GM12878 (cell line): ENCODE measurements at regions not wholly inside any gene's neighbourhood (a gene's known extent, or its start where the extent isn't known, plus 50 kb on each side); places are given as distances from the start of the nearest gene placed in this dataset.

Experiments
- ATAC-seq: fragments of 200-7000 bp; cut with Tn5 transposase; 3 replicates; pipeline ENCODE4 v1.9.1; 2020; ENCODE audit warnings: mild to moderate bottlenecking, moderate library complexity
- BruUV-seq: library from RNA; stranded (reverse); fragments of 400-500 nt; replicated peaks from 2 replicates; lab custom pipeline; 2021; lab: Mats Ljungman, UMichigan
- CTCF ChIA-PET: fragments of 300-600 bp; sonication (Branson Sonifier 250); formaldehyde crosslinking; extraction: SDS; loops from one replicate; lab custom pipeline; 2021; ENCODE audit warnings: inconsistent platforms; lab: Yijun Ruan, JAX
- POLR2A ChIA-PET: fragments of 350-600 bp; formaldehyde crosslinking; extraction: SDS; loops from one replicate; lab custom pipeline; 2021; ENCODE audit warnings: inconsistent platforms; lab: Charles Lee
- RAD21 ChIA-PET: fragments of 300-600 bp; sonication (Branson Sonifier 250); formaldehyde crosslinking; loops from one replicate; lab custom pipeline; 2023; ENCODE audit warnings: antibody characterized with exemption; ENCODE audit not compliant: unreplicated experiment; lab: Charles Lee
- SMC1A ChIA-PET: fragments of 300-600 bp; sonication (Branson Sonifier 250); formaldehyde crosslinking; loops from one replicate; lab custom pipeline; 2023; ENCODE audit not compliant: unreplicated experiment, uncharacterized antibody; lab: Charles Lee
- DNase-seq: peaks from one replicate; pipeline ENCODE4 v3.0.0-alpha.2; 2011; ENCODE audit warnings: low read depth, low spot score
- FAIRE-seq: peaks from 3 replicates; lab custom pipeline; 2011; peaks lifted over from hg19 to GRCh38; lab: Jason Lieb, UNC
- H2AFZ ChIP-seq: 2 replicates; pipeline ENCODE4 v1.6.0; 2011; ENCODE audit warnings: low read depth, low read length, control low read depth; ENCODE audit not compliant: control insufficient read depth
- H3K27ac ChIP-seq: 2 replicates; pipeline ENCODE4 v1.5.1; 2011; ENCODE audit warnings: control low read depth; ENCODE audit not compliant: control insufficient read depth, insufficient read depth
- H3K27me3 ChIP-seq, 2 experiments: replicated peaks in 1 of 2; 2 replicates each; pipeline versions ENCODE4 v1.6.0 to v1.6.1; 2011; ENCODE audit warnings: low read length in 1 of 2; ENCODE audit not compliant: control insufficient read depth in 2 of 2, insufficient read depth in 2 of 2
- H3K36me3 ChIP-seq, 2 experiments: 2 replicates each; pipeline ENCODE4 v1.5.1; 2011; ENCODE audit warnings: low read length in 1 of 2; ENCODE audit not compliant: control insufficient read depth in 2 of 2, insufficient read depth in 2 of 2
- H3K4me1 ChIP-seq: 2 replicates; pipeline ENCODE4 v1.6.1; 2011; ENCODE audit warnings: mild to moderate bottlenecking, low read length, moderate library complexity, mixed read lengths; ENCODE audit not compliant: control insufficient read depth, insufficient read depth
- H3K4me2 ChIP-seq: 2 replicates; pipeline ENCODE4 v1.6.0; 2011; ENCODE audit warnings: control low read depth; ENCODE audit not compliant: control insufficient read depth, insufficient read depth
- H3K4me3 ChIP-seq: fragments of 200-600 bp; sonication (generic); 2 replicates; pipeline ENCODE4 v1.5.1; 2016
- H3K79me2 ChIP-seq: 2 replicates; pipeline ENCODE4 v1.6.0; 2011; ENCODE audit warnings: low read length; ENCODE audit not compliant: control insufficient read depth, insufficient read depth
- H3K9ac ChIP-seq: 2 replicates; pipeline ENCODE4 v1.8.0; 2011; ENCODE audit warnings: low read length, control low read depth, mixed read lengths; ENCODE audit not compliant: control insufficient read depth, insufficient read depth
- H3K9me3 ChIP-seq: replicated peaks from 3 replicates; pipeline ENCODE4 v1.5.1; 2011; ENCODE audit warnings: mild to moderate bottlenecking, low read length; ENCODE audit not compliant: control insufficient read depth, insufficient read depth
- H4K20me1 ChIP-seq: 2 replicates; pipeline ENCODE4 v1.6.0; 2011; ENCODE audit not compliant: control insufficient read depth, insufficient read depth
- ATF2 ChIP-seq: IDR thresholded peaks from 2 replicates; pipeline ENCODE4 v1.6.1; 2012; ENCODE audit warnings: low read length, inconsistent platforms
- BCLAF1 ChIP-seq: fragments of 450-650 bp; IDR thresholded peaks from 2 replicates; pipeline ENCODE4 v1.6.1; 2017; ENCODE audit warnings: antibody characterized with exemption, mild to moderate bottlenecking, moderate library complexity
- IKZF2 ChIP-seq, 2 experiments: fragments of 450-650 bp; IDR thresholded peaks; 2 replicates each; pipeline ENCODE4 v1.6.1; 2017; ENCODE audit warnings: mild to moderate bottlenecking in 2 of 2, moderate library complexity in 2 of 2
- KAT2A ChIP-seq: conservative IDR thresholded peaks from 2 replicates; pipeline ENCODE4 v1.6.1; 2011; ENCODE audit warnings: low read depth, low read length; ENCODE audit not compliant: control insufficient read depth
- MLLT1 ChIP-seq: fragments of 450-650 bp; IDR thresholded peaks from 2 replicates; pipeline ENCODE4 v1.6.1; 2016; ENCODE audit warnings: mild to moderate bottlenecking
- PBX3 ChIP-seq: IDR thresholded peaks from 2 replicates; pipeline ENCODE4 v1.6.1; 2011; ENCODE audit warnings: mild to moderate bottlenecking, low read depth, low read length, moderate library complexity; ENCODE audit not compliant: insufficient replicate concordance
- RELA ChIP-seq: fragments of 450-650 bp; IDR thresholded peaks from 2 replicates; pipeline ENCODE4 v1.8.0; 2014; ENCODE audit warnings: borderline replicate concordance; ENCODE audit not compliant: partially characterized antibody
- SMARCA5 ChIP-seq: fragments of 450-650 bp; IDR thresholded peaks from 2 replicates; pipeline ENCODE4 v1.6.1; 2017; ENCODE audit warnings: mild to moderate bottlenecking
- YBX1 ChIP-seq: fragments of 450-650 bp; IDR thresholded peaks from 2 replicates; pipeline ENCODE4 v1.6.1; 2016; ENCODE audit warnings: antibody characterized with exemption
- WGBS: methylation state at CpG from one replicate; pipeline ENCODE4 v1.1.6; 2016; ENCODE audit warnings: low lambda C conversion rate; ENCODE audit not compliant: insufficient replicate concordance, insufficient coverage; ENCODE audit errors: missing lambda C conversion rate; 5-methylcytosine and 5-hydroxymethylcytosine counted together
- in situ Hi-C: fragments of 300-500 bp; cut with MboI; formaldehyde crosslinking; loops from 9 replicates; pipeline ENCODE4 v1.14.3; 2018; ENCODE audit warnings: mixed read lengths
- intact Hi-C: fragments of 100-400 bp; cut with micrococcal nuclease; formaldehyde crosslinking; loops from one replicate; pipeline ENCODE4 v1.14.2; 2022; ENCODE audit not compliant: unreplicated experiment

- BruUV-seq: no TSS peak
- Histone ChIP-seq H3K36me3 (no peaks in the 10 kb centered on the region), H3K9ac (no peak overlapping the region), H3K9me3 (no peaks in the 10 kb centered on the region; the same call in 2 of the 3 replicates), H2AFZ (no peak overlapping the region), H3K79me2 (no peaks in the 10 kb centered on the region), H3K4me3 (no peak overlapping the region), H4K20me1 (no peaks in the 10 kb centered on the region), H3K4me1 (no peaks in the 10 kb centered on the region), H3K27me3 (no peaks in the 10 kb centered on the region), H3K4me2 (no peak overlapping the region), H3K27ac (no peak overlapping the region)
- ChIA-PET CTCF (no interaction called here), POLR2A (no interaction called here), RAD21 (no interaction called here), SMC1A (no interaction called here)
- intact Hi-C loops (no loop called here), in situ Hi-C loops (no loop called here)
- TF ChIP-seq ATF2 (no peak), KAT2A (no peak), SMARCA5 (no peak), BCLAF1 (no peak), YBX1 (no peak), RELA (no peak), PBX3 (no peak), MLLT1 (no peak), IKZF2 (IDR thresholded peaks at IDR 0.05) (no peak)
- DNase-seq: no peak
- no peak for FAIRE-seq
- no peak for ATAC-seq
- 35% methylated on average over 15 of the region's 15 CpGs for whole genome bisulfite sequencing
These were observed 310.1 kb upstream of the DIO3 start for GRCh38 chr14:101250948-101251811.
